OCI-LY7 (cell line): ENCODE measurements at regions not wholly inside any gene's neighbourhood (a gene's known extent, or its start where the extent isn't known, plus 50 kb on each side); places are given as distances from the start of the nearest gene placed in this dataset.

ENCODE experiments used
- EZH2phosphoT487 ChIP-seq: fragments of 200-600 bp; sonication (generic); IDR thresholded peaks from 2 replicates; pipeline ENCODE4 v1.6.1; 2018; ENCODE audit warnings: low read depth, borderline replicate concordance, mild to moderate bottlenecking, mixed run types, antibody characterized with exemption, low read length, moderate library complexity, mixed read lengths
- TF ChIP-seq, protein P1 (sequence below): fragments of 200-600 bp; sonication (generic); conservative IDR thresholded peaks from 2 replicates; pipeline ENCODE4 v1.5.1; 2014; ENCODE audit warnings: mild to moderate bottlenecking, antibody characterized with exemption, low read length, moderate library complexity, mixed read lengths

GRCh38 chr2:59569124-59569523, 984.3 kb downstream of the BCL11A start:
- TF ChIP-seq, protein P1, sequence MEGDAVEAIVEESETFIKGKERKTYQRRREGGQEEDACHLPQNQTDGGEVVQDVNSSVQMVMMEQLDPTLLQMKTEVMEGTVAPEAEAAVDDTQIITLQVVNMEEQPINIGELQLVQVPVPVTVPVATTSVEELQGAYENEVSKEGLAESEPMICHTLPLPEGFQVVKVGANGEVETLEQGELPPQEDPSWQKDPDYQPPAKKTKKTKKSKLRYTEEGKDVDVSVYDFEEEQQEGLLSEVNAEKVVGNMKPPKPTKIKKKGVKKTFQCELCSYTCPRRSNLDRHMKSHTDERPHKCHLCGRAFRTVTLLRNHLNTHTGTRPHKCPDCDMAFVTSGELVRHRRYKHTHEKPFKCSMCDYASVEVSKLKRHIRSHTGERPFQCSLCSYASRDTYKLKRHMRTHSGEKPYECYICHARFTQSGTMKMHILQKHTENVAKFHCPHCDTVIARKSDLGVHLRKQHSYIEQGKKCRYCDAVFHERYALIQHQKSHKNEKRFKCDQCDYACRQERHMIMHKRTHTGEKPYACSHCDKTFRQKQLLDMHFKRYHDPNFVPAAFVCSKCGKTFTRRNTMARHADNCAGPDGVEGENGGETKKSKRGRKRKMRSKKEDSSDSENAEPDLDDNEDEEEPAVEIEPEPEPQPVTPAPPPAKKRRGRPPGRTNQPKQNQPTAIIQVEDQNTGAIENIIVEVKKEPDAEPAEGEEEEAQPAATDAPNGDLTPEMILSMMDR = no peak
- no peak for TF ChIP-seq EZH2phosphoT487
